ENCODE measurements at regions not wholly inside any gene's neighbourhood (a gene's known extent, or its start where the extent isn't known, plus 50 kb on each side); places are given as distances from the start of the nearest gene placed in this dataset.

DNA sequence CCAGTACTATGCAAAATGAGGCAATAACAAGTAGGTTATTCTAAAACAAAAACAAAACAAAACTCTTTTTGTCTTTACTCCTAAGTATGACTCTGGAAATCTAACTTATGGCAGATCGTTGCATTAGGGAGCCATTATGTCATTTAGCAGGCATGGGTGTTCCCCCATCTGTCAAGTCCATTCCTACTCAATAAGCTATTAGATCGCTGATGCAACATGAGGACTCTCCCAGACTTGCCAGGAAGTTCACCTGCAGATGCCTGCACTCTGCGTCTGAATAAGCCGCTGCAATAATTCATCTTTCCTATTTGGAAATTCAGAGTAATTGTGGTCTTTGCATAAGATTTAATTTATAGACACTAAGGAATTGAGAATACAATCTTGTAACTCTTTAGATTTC, 585.0 kb downstream of the KIF4B start:
- WGBS, 2 experiments (ENCODE audit: extremely low coverage in 1 of 2, insufficient coverage in 1 of 2, insufficient read length in 1 of 2, insufficient replicate concordance in 2 of 2, low coverage in 1 of 2, low lambda C conversion rate in 2 of 2, missing lambda C conversion rate in 1 of 2): 87% methylated on average over 4 of the region's 4 CpGs; no CpG with 5 or more reads in 1 of the 2 experiments
- Histone ChIP-seq H3K4me3 (ENCODE audit: extremely low read depth in 1 of 4, insufficient read depth in 2 of 4, low read depth in 3 of 4, low read length in 4 of 4) (no peak overlapping the region), H3K36me3 (ENCODE audit: control insufficient read depth in 2 of 4, insufficient read depth in 4 of 4, low read length in 3 of 4) (no peaks in the 10 kb centered on the region)

More for the DNA sequence above, 585.0 kb downstream of the KIF4B start:
- Histone ChIP-seq H3K18ac (ENCODE audit: extremely low read depth, low read length) (no peak overlapping the region), H3K9me3 (ENCODE audit: insufficient read depth in 2 of 2, low read depth in 1 of 2, low read length in 1 of 2) (no peaks in the 10 kb centered on the region), H2BK12ac (ENCODE audit: low read depth, low read length) (no peak overlapping the region), H4K20me1 (replicated peaks in 1 of 2; ENCODE audit: control insufficient read depth in 1 of 2, insufficient read depth in 2 of 2, low read length in 2 of 2) (no peaks in the 10 kb centered on the region), H4K5ac (ENCODE audit: insufficient read length, low read depth, low read length) (no peak overlapping the region), H3K4me2 (ENCODE audit: insufficient read depth in 1 of 2, low read depth in 2 of 2, low read length in 2 of 2) (no peak overlapping the region), H4K91ac (replicated peaks; ENCODE audit: insufficient read length, low read length) (no peak overlapping the region), H3K27ac (ENCODE audit: low read depth, low read length) (no peak overlapping the region), H2AK5ac (ENCODE audit: low read depth, low read length) (no peak overlapping the region), H3K27me3 (replicated peaks in 1 of 4; ENCODE audit: control insufficient read depth in 3 of 4, extremely low read depth in 1 of 4, insufficient read depth in 3 of 4, low read length in 3 of 4) (no peaks in the 10 kb centered on the region), H3K23ac (ENCODE audit: insufficient read length) (no peak overlapping the region), H3K9ac (replicated peaks in 1 of 4; ENCODE audit: extremely low read depth in 1 of 4, low read depth in 3 of 4, low read length in 3 of 4) (no peak overlapping the region), H2BK120ac (replicated peaks; ENCODE audit: low read depth, low read length) (no peak overlapping the region), H2BK15ac (ENCODE audit: low read length) (no peak overlapping the region), H3K79me2 (ENCODE audit: control insufficient read depth in 1 of 2, insufficient read depth in 2 of 2, low read length in 2 of 2) (no peaks in the 10 kb centered on the region), H2BK20ac (ENCODE audit: low read length) (no peak overlapping the region), H2BK5ac (ENCODE audit: low read depth, low read length) (no peak overlapping the region), H3K79me1 (ENCODE audit: low read depth, low read length) (no peaks in the 10 kb centered on the region), H3K4me1 (replicated peaks in 1 of 4; ENCODE audit: control insufficient read depth in 3 of 4, insufficient read depth in 4 of 4, low read length in 3 of 4) (no peaks in the 10 kb centered on the region), H3K14ac (ENCODE audit: insufficient read length) (no peak overlapping the region), H3K56ac (replicated peaks; ENCODE audit: insufficient read length, low read depth, low read length) (no peak overlapping the region), H4K8ac (ENCODE audit: extremely low read depth, insufficient read depth, low read length) (no peak overlapping the region), H3K4ac (replicated peaks; ENCODE audit: insufficient read length, low read depth, low read length) (no peak overlapping the region), H2AFZ (ENCODE audit: low read length) (no peak overlapping the region), H3K23me2 (ENCODE audit: low read depth, low read length) (no peaks in the 10 kb centered on the region; the same call in 1 of the 2 replicates)
- no peak for FAIRE-seq
- ChIA-PET CTCF (ENCODE audit: partially characterized antibody) (no interaction called here), POLR2A (ENCODE audit: partially characterized antibody) (no interaction called here)
- no peak for DNase-seq (ENCODE audit: low read depth in 1 of 2, low spot score in 2 of 2)
- TF ChIP-seq POLR2AphosphoS5 (IDR thresholded peaks at IDR 0.05; ENCODE audit: low read depth, low read length) (no peak), CBX8 (IDR thresholded peaks at IDR 0.05; ENCODE audit: borderline replicate concordance, low read depth, low read length) (no peak), SIX5 (IDR thresholded peaks at IDR 0.05; ENCODE audit: low read depth, low read length) (no peak), TCF12 (IDR thresholded peaks at IDR 0.05; ENCODE audit: low read depth, low read length) (no peak), NANOG (IDR thresholded peaks at IDR 0.05; ENCODE audit: insufficient read depth, low read depth, low read length, poor library complexity, severe bottlenecking) (no peak), SRF (IDR thresholded peaks at IDR 0.05; ENCODE audit: low read depth, low read length) (no peak), CBX5 (IDR thresholded peaks at IDR 0.05; ENCODE audit: low read depth, low read length) (no peak)

Measured in H1 (cell line).